RPMI8226 (cell line): ENCODE measurements at regions not wholly inside any gene's neighbourhood (a gene's known extent, or its start where the extent isn't known, plus 50 kb on each side); places are given as distances from the start of the nearest gene placed in this dataset.

Experiments
- DNase-seq: peaks from one replicate; pipeline ENCODE4 v3.0.0-alpha.2; 2015

DNA sequence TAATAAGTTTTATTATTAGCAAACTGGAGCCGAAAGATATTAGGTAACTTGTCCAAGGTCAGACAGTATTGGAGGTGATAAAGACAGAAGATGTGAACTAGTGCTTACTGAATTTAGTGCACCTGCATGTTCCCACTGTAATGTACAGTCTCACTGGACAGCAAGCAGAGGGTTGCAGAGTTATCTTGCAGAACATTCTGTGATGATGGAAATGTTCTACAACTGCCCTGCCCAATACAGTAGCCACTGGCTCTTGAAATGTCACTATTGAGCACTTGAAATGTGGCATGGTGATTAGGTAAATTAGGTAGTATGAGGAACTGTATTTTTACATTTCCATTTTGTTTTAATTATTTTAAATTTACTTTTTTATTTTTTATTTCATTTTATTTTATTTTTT is 356.6 kb downstream of the EPHA4 start:
- no peak for DNase-seq

DNA sequence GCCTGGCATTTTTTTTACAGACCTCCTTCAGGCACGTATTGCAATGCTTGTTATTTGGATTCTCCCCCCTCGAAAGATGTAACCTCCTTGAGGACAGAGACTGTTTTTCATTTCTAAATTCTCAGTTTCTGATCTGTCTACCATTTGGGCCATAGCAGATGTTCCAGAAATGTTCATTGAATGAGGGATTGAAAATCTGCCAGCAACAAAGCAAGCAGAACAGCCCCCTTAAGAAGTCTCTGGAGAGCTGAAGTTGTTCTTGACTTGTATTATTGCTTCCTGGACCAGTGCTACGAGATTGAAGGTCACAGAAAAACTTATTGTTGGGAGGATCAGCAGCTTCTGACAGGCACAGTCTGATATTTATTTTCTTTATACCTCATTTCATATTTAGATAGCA is 355.5 kb downstream of the EPHA4 start:
- no peak for DNase-seq

- no peak for DNase-seq
These were observed 346.4 kb downstream of the EPHA4 start for GRCh38 chr2:221225752-221226151.

DNA sequence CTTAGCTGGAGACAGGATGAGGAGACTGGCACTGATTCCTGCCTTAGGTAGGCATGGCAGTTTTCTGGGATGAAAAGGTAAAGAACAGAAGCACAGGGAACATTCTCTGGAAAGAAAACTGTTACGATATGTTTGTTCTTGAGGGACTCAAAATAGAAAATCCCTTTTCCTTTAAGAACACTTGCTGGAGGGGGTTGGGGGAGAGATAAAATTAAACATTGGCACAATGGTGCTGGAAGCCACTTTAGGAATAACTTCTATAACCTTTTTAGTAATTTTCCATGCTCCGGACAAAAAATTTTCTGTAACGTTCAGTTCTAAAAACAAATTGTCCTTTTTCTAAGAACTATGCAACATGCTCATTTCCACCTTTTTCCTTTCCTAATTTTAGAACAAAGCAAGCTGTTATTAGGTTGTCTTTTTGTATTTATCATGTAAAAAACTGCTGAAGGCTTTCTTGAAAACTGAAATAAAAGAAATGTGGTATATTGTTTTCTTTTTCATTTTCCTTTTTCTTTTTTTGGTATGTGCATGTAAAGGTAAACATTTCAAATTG is 343.8 kb downstream of the EPHA4 start:
- no peak for DNase-seq

- DNase-seq = no peak
These were observed 343.0 kb downstream of the EPHA4 start for GRCh38 chr2:221229099-221229498.

- no peak for DNase-seq
These were observed 340.6 kb downstream of the EPHA4 start for GRCh38 chr2:221231511-221231910.

GRCh38 chr2:221235941-221236340 is 336.2 kb downstream of the EPHA4 start:
- no peak for DNase-seq

DNA sequence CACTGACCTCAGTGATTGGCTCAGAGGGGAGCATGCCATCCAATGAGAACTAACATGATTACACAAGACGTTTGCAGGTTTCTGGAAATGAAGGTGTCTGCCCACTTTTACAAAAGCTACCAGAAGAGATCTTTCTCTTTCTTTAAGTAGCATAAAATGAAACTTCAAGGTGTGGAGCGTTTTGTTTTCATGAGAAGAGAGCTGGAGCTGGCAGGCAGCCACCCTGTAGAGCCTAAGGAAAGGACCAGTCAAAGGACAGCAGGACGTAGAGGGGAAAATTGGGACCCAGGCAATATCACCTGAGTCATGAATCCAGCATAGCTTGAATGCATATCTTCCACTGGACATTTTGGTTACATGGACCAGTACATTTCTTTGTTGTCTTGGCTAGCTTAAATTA is 331.0 kb downstream of the EPHA4 start:
- peak; percentile 3 for DNase-seq

DNA sequence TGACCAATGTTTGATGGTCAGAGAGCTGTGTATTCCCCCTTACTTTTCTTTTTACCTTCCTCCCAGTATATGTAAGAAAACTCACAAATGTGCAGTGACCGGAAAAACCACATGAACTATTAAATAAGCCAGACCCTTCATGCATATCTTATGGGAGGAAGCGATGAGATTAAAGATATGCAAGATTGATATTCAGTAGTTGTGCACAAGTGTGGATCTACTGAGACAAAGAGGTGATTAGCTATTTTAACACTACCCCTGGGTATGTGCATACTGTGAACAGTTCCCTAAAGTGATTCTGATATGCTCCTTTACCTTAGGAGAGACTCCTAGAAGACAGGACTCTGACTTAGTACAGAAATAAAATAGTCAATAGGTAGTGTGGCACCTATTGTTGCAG is 328.3 kb downstream of the EPHA4 start:
- no peak for DNase-seq

GRCh38 chr2:221245045-221245444 is 327.1 kb downstream of the EPHA4 start:
- no peak for DNase-seq

GRCh38 chr2:221245772-221246171 is 326.3 kb downstream of the EPHA4 start:
- no peak for DNase-seq

DNA sequence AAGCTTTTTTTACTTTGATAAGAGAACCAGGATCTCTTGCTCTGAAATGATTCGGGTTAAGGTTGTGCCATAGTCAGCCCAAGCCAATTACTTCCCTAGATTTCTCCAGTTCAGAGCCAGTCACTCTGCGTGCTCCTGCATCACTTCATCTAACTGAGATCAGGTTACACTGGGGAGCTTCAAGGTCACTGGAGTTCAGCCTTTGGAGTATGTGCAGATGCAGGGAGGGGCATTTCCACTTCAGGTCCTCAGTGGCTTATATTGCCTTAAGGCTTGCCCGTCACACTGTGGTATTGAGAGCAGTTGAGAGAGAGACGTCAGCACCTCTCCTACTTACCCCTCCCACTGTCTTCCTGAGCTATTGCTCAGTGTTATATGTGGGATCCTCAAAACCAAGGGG is 317.8 kb downstream of the EPHA4 start:
- DNase-seq = no peak

DNA sequence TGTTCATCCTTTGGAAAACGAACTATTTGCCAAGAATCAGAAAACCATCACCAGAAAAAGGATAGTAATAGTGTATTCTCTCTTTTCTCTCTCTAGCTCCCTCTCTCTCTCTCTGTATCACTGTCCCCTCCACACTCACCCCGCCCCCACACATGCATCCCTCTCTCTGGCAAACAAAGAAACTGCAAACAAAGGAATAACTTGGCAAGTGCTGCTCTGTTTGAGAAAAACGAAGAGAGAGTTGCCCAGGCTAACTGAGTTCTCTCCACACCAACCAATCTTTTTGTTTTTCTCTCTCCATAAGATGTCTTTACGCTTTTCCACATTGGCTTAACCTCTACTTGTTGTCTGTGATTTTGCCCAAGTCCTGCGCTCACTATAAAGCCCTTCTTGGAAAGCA is 316.2 kb downstream of the EPHA4 start:
- DNase-seq = no peak

GRCh38 chr2:221258464-221258863 is 313.6 kb downstream of the EPHA4 start:
- no peak for DNase-seq

- DNase-seq = no peak
These were observed 309.5 kb downstream of the EPHA4 start for GRCh38 chr2:221262651-221263050.

GRCh38 chr2:221263573-221263972 is 308.5 kb downstream of the EPHA4 start:
- no peak for DNase-seq

- DNase-seq = no peak
These were observed 307.8 kb downstream of the EPHA4 start for GRCh38 chr2:221264318-221264717.

DNA sequence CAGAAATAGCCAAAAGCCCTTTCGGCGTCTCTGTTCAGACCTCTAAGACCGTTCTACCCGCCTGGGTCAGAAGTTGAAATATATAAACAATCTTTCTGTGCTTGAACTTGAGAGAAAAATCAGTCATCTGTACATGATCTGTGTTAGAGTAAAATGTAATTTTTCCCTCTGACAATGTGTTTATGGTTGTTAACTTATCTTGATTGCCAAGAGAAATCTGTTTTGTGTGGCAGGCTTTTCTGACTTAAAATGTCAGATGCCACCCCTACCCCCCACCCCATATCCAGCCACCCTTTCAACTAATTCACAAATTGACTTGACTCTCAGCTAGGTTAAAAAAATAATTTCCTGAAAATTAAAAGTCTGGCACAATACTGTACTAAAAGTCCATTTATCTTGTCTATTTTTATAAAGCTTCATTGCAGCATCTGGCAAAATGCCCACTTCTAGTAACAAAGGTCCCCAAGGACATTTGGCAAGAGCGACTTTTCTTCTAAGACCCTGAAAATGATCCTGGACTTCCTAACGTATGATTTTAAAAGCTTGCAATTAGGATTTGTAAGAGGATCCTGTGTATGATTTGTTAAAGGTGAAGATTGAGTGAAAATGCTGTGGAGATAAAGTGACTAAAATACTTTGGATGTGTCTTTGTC is 304.2 kb downstream of the EPHA4 start:
- no peak for DNase-seq

GRCh38 chr2:221268631-221269030 is 303.5 kb downstream of the EPHA4 start:
- no peak for DNase-seq

GRCh38 chr2:221270806-221271205 is 301.3 kb downstream of the EPHA4 start:
- DNase-seq = no peak

DNA sequence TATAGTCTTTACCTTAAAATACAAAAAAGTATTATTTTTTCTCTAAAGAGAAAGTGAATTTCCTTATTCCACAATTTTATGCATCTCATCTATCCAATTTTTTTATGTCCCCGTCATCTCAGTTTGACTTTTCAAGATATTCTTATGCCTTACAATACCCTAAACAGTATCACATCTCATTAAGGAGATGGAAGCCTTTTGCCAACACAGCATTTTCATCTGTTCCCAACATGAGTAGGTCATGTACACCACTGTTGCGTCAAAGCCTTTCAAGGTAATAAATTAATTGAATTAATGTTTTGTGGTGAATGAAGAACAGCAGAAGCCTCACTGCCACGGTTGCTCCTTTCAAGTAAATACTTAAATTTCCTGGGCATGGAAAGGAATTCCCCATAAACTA is 299.4 kb downstream of the EPHA4 start:
- no peak for DNase-seq

DNA sequence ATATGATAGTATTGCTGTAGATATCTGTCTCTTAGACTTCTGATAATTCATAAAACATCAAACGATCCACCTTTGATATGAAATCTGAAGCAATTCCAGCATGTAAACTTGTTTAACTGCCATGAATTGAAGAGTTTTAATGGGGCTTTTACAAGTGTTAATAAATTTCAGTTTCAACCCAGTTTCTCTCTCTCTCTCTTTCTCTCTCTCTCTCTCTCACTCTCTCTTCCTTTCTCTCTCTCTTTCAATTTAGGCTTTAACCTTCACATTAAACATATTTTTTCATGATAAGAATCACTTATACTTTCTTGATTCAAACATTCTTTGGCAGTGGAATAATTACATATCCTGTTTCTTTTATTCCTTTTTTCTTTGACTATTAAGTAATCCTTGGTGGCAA is 296.1 kb downstream of the EPHA4 start:
- DNase-seq = no peak

DNA sequence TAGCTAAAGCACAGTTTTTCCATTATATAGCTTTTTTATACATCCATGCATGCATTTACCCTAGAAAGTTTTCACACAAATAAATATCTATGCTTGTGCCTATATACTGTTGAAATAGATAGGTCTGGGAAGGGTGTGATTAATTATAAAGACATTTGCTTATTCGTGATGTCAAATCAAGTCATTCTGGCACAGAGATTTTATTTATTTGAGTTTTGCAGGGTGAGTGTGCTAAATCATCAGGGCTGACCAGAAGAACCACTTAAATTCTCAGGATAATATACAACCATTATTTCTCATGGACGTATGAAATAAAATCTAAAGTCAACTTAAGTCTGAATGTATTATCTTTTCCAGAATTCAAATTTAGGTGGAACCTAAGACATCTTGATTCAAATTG is 295.5 kb downstream of the EPHA4 start:
- DNase-seq = no peak

DNA sequence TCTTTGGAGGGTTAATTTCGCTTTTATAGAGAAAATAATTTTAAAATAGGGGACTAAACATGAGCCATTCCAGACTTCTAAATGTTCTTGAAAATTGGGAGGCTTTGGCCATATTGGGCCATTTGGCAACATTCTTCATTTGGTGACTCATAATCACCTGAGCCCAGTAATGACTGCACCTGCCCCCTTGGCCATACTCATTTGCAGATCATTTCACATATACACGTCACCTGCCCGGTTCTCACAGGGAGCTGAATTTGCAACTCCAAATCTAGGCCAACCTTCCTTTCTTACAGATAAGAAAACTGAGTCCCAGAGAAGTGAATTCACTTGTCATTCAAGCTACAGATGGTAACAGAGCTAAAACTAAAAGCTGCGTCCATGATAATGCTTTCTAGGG is 289.7 kb downstream of the EPHA4 start:
- DNase-seq = no peak

GRCh38 chr2:221283896-221284545 is 288.1 kb downstream of the EPHA4 start:
- no peak for DNase-seq
